CD4-positive, alpha-beta T cell (primary cell): ENCODE measurements at regions not wholly inside any gene's neighbourhood (a gene's known extent, or its start where the extent isn't known, plus 50 kb on each side); places are given as distances from the start of the nearest gene placed in this dataset.

Experiments
- ATAC-seq: fragments of 200-7000 bp; cut with Tn5 transposase; one replicate; pipeline ENCODE4 v1.10.0; 2022; ENCODE audit warnings: mild to moderate bottlenecking; ENCODE audit not compliant: poor library complexity
- CTCF ChIA-PET: fragments of 350-600 bp; sonication (Branson Sonifier 250); formaldehyde crosslinking; loops from one replicate; lab custom pipeline; 2021; ENCODE audit warnings: antibody characterized with exemption, inconsistent platforms; lab: Charles Lee
- POLR2A ChIA-PET: fragments of 350-600 bp; sonication (Branson Sonifier 250); formaldehyde crosslinking; loops from one replicate; lab custom pipeline; 2021; ENCODE audit warnings: antibody characterized with exemption, inconsistent platforms; lab: Charles Lee
- DNase-seq, 14 experiments: peaks; one replicate each; pipeline ENCODE4 v3.0.0-alpha.2; 2013 to 2020; ENCODE audit warnings: mixed read lengths in 2 of 14
- H3K27ac ChIP-seq, 2 donors: one replicate each; pipeline versions ENCODE4 v1.5.1 to v1.7.0; 2013; ENCODE audit warnings: low read length in 2 of 2, low read depth in 1 of 2, mild to moderate bottlenecking in 1 of 2
- H3K27me3 ChIP-seq, 2 experiments: 1 replicate in 1 of 2; 2 replicates in 1 of 2; pipeline versions ENCODE4 v1.6.1 to v1.7.0; 2013; ENCODE audit warnings: low read length in 2 of 2, control low read depth in 1 of 2, mild to moderate bottlenecking in 1 of 2, moderate library complexity in 1 of 2; ENCODE audit not compliant: insufficient read depth in 2 of 2, control insufficient read depth in 1 of 2
- H3K36me3 ChIP-seq: one replicate; pipeline ENCODE4 v1.6.1; 2013; ENCODE audit warnings: low read length, control low read depth; ENCODE audit not compliant: insufficient read depth
- H3K4me1 ChIP-seq: one replicate; pipeline ENCODE4 v1.6.1; 2013; ENCODE audit warnings: low read length, control low read depth; ENCODE audit not compliant: insufficient read depth
- H3K4me3 ChIP-seq: one replicate; pipeline ENCODE4 v1.5.1; 2013; ENCODE audit warnings: mild to moderate bottlenecking, low read length, moderate library complexity
- H3K9me3 ChIP-seq, 2 experiments: 1 replicate in 1 of 2; 2 replicates in 1 of 2; pipeline versions ENCODE4 v1.6.1 to v1.7.0; 2013; ENCODE audit warnings: low read length in 2 of 2, mild to moderate bottlenecking in 2 of 2, control low read depth in 1 of 2, moderate library complexity in 1 of 2; ENCODE audit not compliant: control insufficient read depth in 1 of 2, insufficient read depth in 1 of 2
- H3K27ac Mint-ChIP-seq: one replicate; pipeline ENCODE4 v1.8.0; 2020; ENCODE audit warnings: mixed read lengths
- H3K27me3 Mint-ChIP-seq: one replicate; pipeline ENCODE4 v1.8.0; 2021; ENCODE audit warnings: mixed read lengths
- H3K36me3 Mint-ChIP-seq: one replicate; pipeline ENCODE4 v1.8.0; 2021; ENCODE audit warnings: low read depth, mixed read lengths
- H3K4me1 Mint-ChIP-seq: one replicate; pipeline ENCODE4 v1.8.0; 2021; ENCODE audit warnings: low read depth, mixed read lengths
- H3K4me3 Mint-ChIP-seq: one replicate; pipeline ENCODE4 v1.8.0; 2020; ENCODE audit warnings: mild to moderate bottlenecking, mixed read lengths
- H3K9me3 Mint-ChIP-seq: one replicate; pipeline ENCODE4 v1.8.0; 2020; ENCODE audit warnings: mixed read lengths
- intact Hi-C, 2 experiments: fragments of 100-400 bp; cut with DNase I in 1 of 2; cut with micrococcal nuclease in 1 of 2; formaldehyde crosslinking; loops; one replicate each; pipeline versions ENCODE4 v1.15.1 to v1.9.0; 2023 to 2025; cut with DNase I, micrococcal nuclease
- TF ChIP-seq, protein P1 (sequence below): fragments of 200-600 bp; IDR thresholded peaks from one replicate; pipeline ENCODE4 v1.8.0; 2022; ENCODE audit warnings: antibody characterized with exemption, mild to moderate bottlenecking

DNA sequence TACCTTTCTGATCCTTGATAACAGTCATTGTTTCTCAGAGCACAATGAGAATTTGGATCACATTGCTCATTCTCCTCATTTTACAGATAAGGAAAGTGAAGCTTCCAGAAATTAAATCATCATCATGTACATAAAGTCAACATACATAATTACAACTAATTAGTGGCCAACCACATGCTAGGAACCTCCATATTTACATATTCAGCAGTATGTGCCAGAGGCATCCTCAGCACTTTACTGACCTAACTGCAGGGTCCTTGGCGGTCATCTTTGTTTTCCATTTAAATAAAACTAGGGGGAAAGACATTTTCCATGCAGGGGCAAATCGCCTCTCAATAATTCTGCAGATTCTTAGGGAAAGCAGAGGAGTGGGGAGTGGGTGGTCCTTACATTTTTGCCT lies 752.9 kb downstream of the KCNJ2 start:
- CTCF ChIA-PET, result no interaction called here
- no peaks in the 10 kb centered on the region for H3K4me1 Mint-ChIP-seq
- no peaks in the 10 kb centered on the region for H3K36me3 Mint-ChIP-seq

DNA sequence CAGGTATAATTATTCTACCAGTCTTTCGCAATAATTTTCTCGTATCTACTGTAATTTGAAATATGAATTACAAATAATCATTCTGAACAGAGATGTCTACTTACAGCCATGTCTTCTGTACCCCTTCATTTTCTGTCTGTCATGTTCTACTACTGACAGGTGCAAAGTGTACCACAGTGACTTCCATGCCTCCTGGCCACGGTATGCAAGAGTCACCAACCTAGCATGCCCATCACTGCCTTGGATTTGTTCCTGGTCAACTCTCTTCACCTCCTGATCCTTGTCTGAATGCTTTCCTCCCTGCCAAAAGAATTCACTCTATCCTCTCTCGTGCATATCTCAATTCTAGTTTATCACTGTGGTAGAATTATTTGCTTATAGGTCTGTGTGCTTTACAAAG lies 755.4 kb downstream of the KCNJ2 start:
- no peaks in the 10 kb centered on the region for H3K36me3 Mint-ChIP-seq
- TF ChIP-seq, protein P1, sequence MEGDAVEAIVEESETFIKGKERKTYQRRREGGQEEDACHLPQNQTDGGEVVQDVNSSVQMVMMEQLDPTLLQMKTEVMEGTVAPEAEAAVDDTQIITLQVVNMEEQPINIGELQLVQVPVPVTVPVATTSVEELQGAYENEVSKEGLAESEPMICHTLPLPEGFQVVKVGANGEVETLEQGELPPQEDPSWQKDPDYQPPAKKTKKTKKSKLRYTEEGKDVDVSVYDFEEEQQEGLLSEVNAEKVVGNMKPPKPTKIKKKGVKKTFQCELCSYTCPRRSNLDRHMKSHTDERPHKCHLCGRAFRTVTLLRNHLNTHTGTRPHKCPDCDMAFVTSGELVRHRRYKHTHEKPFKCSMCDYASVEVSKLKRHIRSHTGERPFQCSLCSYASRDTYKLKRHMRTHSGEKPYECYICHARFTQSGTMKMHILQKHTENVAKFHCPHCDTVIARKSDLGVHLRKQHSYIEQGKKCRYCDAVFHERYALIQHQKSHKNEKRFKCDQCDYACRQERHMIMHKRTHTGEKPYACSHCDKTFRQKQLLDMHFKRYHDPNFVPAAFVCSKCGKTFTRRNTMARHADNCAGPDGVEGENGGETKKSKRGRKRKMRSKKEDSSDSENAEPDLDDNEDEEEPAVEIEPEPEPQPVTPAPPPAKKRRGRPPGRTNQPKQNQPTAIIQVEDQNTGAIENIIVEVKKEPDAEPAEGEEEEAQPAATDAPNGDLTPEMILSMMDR, result no peak
- H3K4me1 Mint-ChIP-seq, result no peaks in the 10 kb centered on the region
- ChIA-PET CTCF (no interaction called here), POLR2A (no interaction called here)
- ATAC-seq, result no peak
- Histone ChIP-seq H3K27ac (no peak overlapping the region), H3K4me1 (no peaks in the 10 kb centered on the region), H3K27me3 (no peaks in the 10 kb centered on the region), H3K36me3 (no peaks in the 10 kb centered on the region), H3K9me3 (peaks cover 0 to 10% of the 10 kb centered on the region in 2 experiments), H3K4me3 (no peak overlapping the region)
- H3K27me3 Mint-ChIP-seq, result no peaks in the 10 kb centered on the region
- intact Hi-C loops, result no loop called here
- no peaks in the 10 kb centered on the region for H3K9me3 Mint-ChIP-seq
- H3K4me3 Mint-ChIP-seq, result no peak overlapping the region
- H3K27ac Mint-ChIP-seq, result no peak overlapping the region
- no peak for DNase-seq

More for the DNA sequence above, 752.9 kb downstream of the KCNJ2 start:
- H3K4me1 ChIP-seq, result no peaks in the 10 kb centered on the region
- no peaks in the 10 kb centered on the region for H3K27me3 ChIP-seq
- H3K4me3 ChIP-seq, result no peak overlapping the region
- Mint-ChIP-seq H3K4me3 (no peak overlapping the region), H3K27ac (no peak overlapping the region), H3K9me3 (peaks cover 7% of the 10 kb centered on the region), H3K27me3 (no peaks in the 10 kb centered on the region)
- no peak for ATAC-seq
- peaks cover 0 to 19% of the 10 kb centered on the region in 2 experiments for H3K9me3 ChIP-seq
- TF ChIP-seq, protein P1, result no peak
- H3K27ac ChIP-seq, result no peak overlapping the region
- no peak for DNase-seq
- POLR2A ChIA-PET, result no interaction called here
- intact Hi-C loops, result no loop called here
- H3K36me3 ChIP-seq, result no peaks in the 10 kb centered on the region

GRCh38 chr17:70929226-70929625 lies 759.9 kb downstream of the KCNJ2 start:
- no peaks in the 10 kb centered on the region for H3K9me3 Mint-ChIP-seq
- H3K27ac Mint-ChIP-seq, result no peak overlapping the region
- H3K27me3 Mint-ChIP-seq, result no peaks in the 10 kb centered on the region
- POLR2A ChIA-PET, result no interaction called here
- no peak overlapping the region for H3K4me3 Mint-ChIP-seq
- CTCF ChIA-PET, result no interaction called here
- no peaks in the 10 kb centered on the region for H3K36me3 Mint-ChIP-seq
- no peak for DNase-seq
- no peaks in the 10 kb centered on the region for H3K36me3 ChIP-seq
- H3K27ac ChIP-seq, result no peak overlapping the region
- no peaks in the 10 kb centered on the region for H3K4me1 Mint-ChIP-seq
- peaks cover 0 to 5% of the 10 kb centered on the region in 2 experiments for H3K9me3 ChIP-seq
- TF ChIP-seq, protein P1, result no peak
- H3K4me1 ChIP-seq, result no peaks in the 10 kb centered on the region
- H3K4me3 ChIP-seq, result no peak overlapping the region
- H3K27me3 ChIP-seq, result no peaks in the 10 kb centered on the region
- ATAC-seq, result no peak
- intact Hi-C loops, result no loop called here
